ENCODE measurements at regions not wholly inside any gene's neighbourhood (a gene's known extent, or its start where the extent isn't known, plus 50 kb on each side); places are given as distances from the start of the nearest gene placed in this dataset.
"Not testable (repeated sequence)": the region's sequence is repeated elsewhere in the genome, so short reads cannot be mapped to it uniquely, and the experiment has no call there.

GRCh38 chr16:14014284-14014625 is 56.9 kb upstream of the MRTFB start:
- H3K4me1 Mint-ChIP-seq (ENCODE audit: unreplicated experiment) = peaks cover 7% of the 10 kb centered on the region

GRCh38 chr16:14015033-14015432 is 56.1 kb upstream of the MRTFB start:
- Mint-ChIP-seq H3K36me3 (ENCODE audit: low read depth, unreplicated experiment) (no peaks in the 10 kb centered on the region), H3K27me3 (ENCODE audit: unreplicated experiment) (peaks cover 2% of the 10 kb centered on the region), H3K4me1 (ENCODE audit: unreplicated experiment) (peaks cover 7% of the 10 kb centered on the region), H3K4me3 (ENCODE audit: unreplicated experiment) (no peak overlapping the region), H3K9me3 (ENCODE audit: unreplicated experiment) (no peaks in the 10 kb centered on the region), H3K27ac (ENCODE audit: unreplicated experiment) (no peak overlapping the region)
- no peak for DNase-seq (ENCODE audit: low spot score)
- no peak for TF ChIP-seq CTCF (IDR thresholded peaks at IDR 0.05; ENCODE audit: unreplicated experiment)

More at GRCh38 chr16:14014284-14014625, 56.9 kb upstream of the MRTFB start:
- TF ChIP-seq CTCF (IDR thresholded peaks at IDR 0.05; ENCODE audit: unreplicated experiment) = no peak
- no peak for DNase-seq (ENCODE audit: low spot score)
- no peaks in the 10 kb centered on the region for H3K36me3 Mint-ChIP-seq (ENCODE audit: low read depth, unreplicated experiment)
- no peaks in the 10 kb centered on the region for H3K9me3 Mint-ChIP-seq (ENCODE audit: unreplicated experiment)
- H3K27me3 Mint-ChIP-seq (ENCODE audit: unreplicated experiment) = peaks cover 2% of the 10 kb centered on the region
- H3K27ac Mint-ChIP-seq (ENCODE audit: unreplicated experiment) = no peak overlapping the region
- no peak overlapping the region for H3K4me3 Mint-ChIP-seq (ENCODE audit: unreplicated experiment)

GRCh38 chr16:14015461-14015860 is 55.7 kb upstream of the MRTFB start:
- DNase-seq (ENCODE audit: low spot score) = no peak
- TF ChIP-seq CTCF (IDR thresholded peaks at IDR 0.05; ENCODE audit: unreplicated experiment) = no peak
- Mint-ChIP-seq H3K9me3 (ENCODE audit: unreplicated experiment) (no peaks in the 10 kb centered on the region), H3K4me1 (ENCODE audit: unreplicated experiment) (peaks cover 7% of the 10 kb centered on the region), H3K36me3 (ENCODE audit: low read depth, unreplicated experiment) (no peaks in the 10 kb centered on the region), H3K27ac (ENCODE audit: unreplicated experiment) (no peak overlapping the region), H3K4me3 (ENCODE audit: unreplicated experiment) (no peak overlapping the region), H3K27me3 (ENCODE audit: unreplicated experiment) (peaks cover 2% of the 10 kb centered on the region)

- Mint-ChIP-seq H3K4me1 (ENCODE audit: unreplicated experiment) (peaks cover 7% of the 10 kb centered on the region), H3K4me3 (ENCODE audit: unreplicated experiment) (no peak overlapping the region), H3K27ac (ENCODE audit: unreplicated experiment) (no peak overlapping the region), H3K9me3 (ENCODE audit: unreplicated experiment) (no peaks in the 10 kb centered on the region), H3K36me3 (ENCODE audit: low read depth, unreplicated experiment) (no peaks in the 10 kb centered on the region), H3K27me3 (ENCODE audit: unreplicated experiment) (peaks cover 2% of the 10 kb centered on the region)
- DNase-seq (ENCODE audit: low spot score) = no peak
- TF ChIP-seq CTCF (IDR thresholded peaks at IDR 0.05; ENCODE audit: unreplicated experiment) = no peak
Measured at GRCh38 chr16:14015948-14016347, 55.2 kb upstream of the MRTFB start.

GRCh38 chr16:14016362-14016761 is 54.8 kb upstream of the MRTFB start:
- H3K4me1 Mint-ChIP-seq (ENCODE audit: unreplicated experiment); H3K36me3 Mint-ChIP-seq (ENCODE audit: low read depth, unreplicated experiment); DNase-seq (ENCODE audit: low spot score); H3K27ac Mint-ChIP-seq (ENCODE audit: unreplicated experiment); H3K9me3 Mint-ChIP-seq (ENCODE audit: unreplicated experiment); H3K27me3 Mint-ChIP-seq (ENCODE audit: unreplicated experiment); H3K4me3 Mint-ChIP-seq (ENCODE audit: unreplicated experiment): not testable (repeated sequence)

GRCh38 chr16:14017886-14018285 is 53.2 kb upstream of the MRTFB start:
- Mint-ChIP-seq H3K4me1 (ENCODE audit: unreplicated experiment) (peaks cover 7% of the 10 kb centered on the region), H3K27ac (ENCODE audit: unreplicated experiment) (no peak overlapping the region), H3K4me3 (ENCODE audit: unreplicated experiment) (no peak overlapping the region), H3K9me3 (ENCODE audit: unreplicated experiment) (no peaks in the 10 kb centered on the region), H3K36me3 (ENCODE audit: low read depth, unreplicated experiment) (no peaks in the 10 kb centered on the region), H3K27me3 (ENCODE audit: unreplicated experiment) (no peaks in the 10 kb centered on the region)
- DNase-seq (ENCODE audit: low spot score) = no peak
- TF ChIP-seq CTCF (IDR thresholded peaks at IDR 0.05; ENCODE audit: unreplicated experiment) = no peak
